ENCODE measurements at regions not wholly inside any gene's neighbourhood (a gene's known extent, or its start where the extent isn't known, plus 50 kb on each side); places are given as distances from the start of the nearest gene placed in this dataset.
"Not testable (repeated sequence)": the region's sequence is repeated elsewhere in the genome, so short reads cannot be mapped to it uniquely, and the experiment has no call there.

DNA sequence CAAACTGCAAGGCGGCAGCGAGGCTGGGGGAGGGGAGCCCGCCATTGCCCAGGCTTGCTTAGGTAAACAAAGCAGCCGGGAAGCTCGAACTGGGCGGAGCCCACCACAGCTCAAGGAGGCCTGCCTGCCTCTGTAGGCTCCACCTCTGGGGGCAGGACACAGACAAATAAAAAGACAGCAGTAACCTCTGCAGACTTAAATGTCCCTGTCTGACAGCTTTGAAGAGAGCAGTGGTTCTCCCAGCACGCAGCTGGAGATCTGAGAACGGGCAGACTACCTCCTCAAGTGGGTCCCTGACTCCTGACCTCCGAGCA is 375.1 kb upstream of the NPVF start:
- H3K4me3 ChIP-seq (ENCODE audit: low read length in 3 of 3); FAIRE-seq; H3K4me1 ChIP-seq (ENCODE audit: control insufficient read depth in 2 of 3, insufficient read depth in 2 of 3, low read depth in 1 of 3, low read length in 3 of 3); DNase-seq; H3K9me3 ChIP-seq (ENCODE audit: control insufficient read depth in 2 of 3, insufficient read depth in 1 of 3, low read length in 3 of 3); H3K27ac ChIP-seq (ENCODE audit: low read depth in 2 of 2, low read length in 2 of 2); H3K36me3 ChIP-seq (ENCODE audit: control insufficient read depth in 2 of 3, insufficient read depth in 3 of 3, low read length in 3 of 3); H3K9ac ChIP-seq (ENCODE audit: low read length in 3 of 3); H3K27me3 ChIP-seq (ENCODE audit: control insufficient read depth, insufficient read depth, low read length); intact Hi-C loops (cut with DNase I): not testable (repeated sequence)

GRCh38 chr7:25611196-25611595 is 382.9 kb upstream of the NPVF start:
- no peak for FAIRE-seq
- H3K4me3 ChIP-seq (ENCODE audit: low read length in 3 of 3), result no peak overlapping the region
- H3K36me3 ChIP-seq (ENCODE audit: control insufficient read depth in 2 of 3, insufficient read depth in 3 of 3, low read length in 3 of 3), result no peaks in the 10 kb centered on the region
- no peak overlapping the region for H3K9ac ChIP-seq (ENCODE audit: low read length in 3 of 3)
- DNase-seq, result no peak
- H3K27me3 ChIP-seq (ENCODE audit: control insufficient read depth, insufficient read depth, low read length), result no peaks in the 10 kb centered on the region
- no peak overlapping the region for H3K27ac ChIP-seq (ENCODE audit: low read depth in 2 of 2, low read length in 2 of 2)
- no peak for TF ChIP-seq CTCF (IDR thresholded peaks at IDR 0.05; ENCODE audit: borderline replicate concordance, extremely low read depth, insufficient read depth)
- intact Hi-C loops (cut with DNase I), result no loop called here
- H3K9me3 ChIP-seq (ENCODE audit: control insufficient read depth in 2 of 3, insufficient read depth in 1 of 3, low read length in 3 of 3), result peaks cover 0 to 13% (median 0%) of the 10 kb centered on the region in 3 donors
- H3K4me1 ChIP-seq (ENCODE audit: control insufficient read depth in 2 of 3, insufficient read depth in 2 of 3, low read depth in 1 of 3, low read length in 3 of 3), result no peaks in the 10 kb centered on the region

GRCh38 chr7:25613912-25614311 is 385.6 kb upstream of the NPVF start:
- H3K36me3 ChIP-seq (ENCODE audit: control insufficient read depth in 2 of 3, insufficient read depth in 3 of 3, low read length in 3 of 3), result no peaks in the 10 kb centered on the region
- DNase-seq, result no peak
- no peak for TF ChIP-seq CTCF (IDR thresholded peaks at IDR 0.05; ENCODE audit: borderline replicate concordance, extremely low read depth, insufficient read depth)
- H3K27me3 ChIP-seq (ENCODE audit: control insufficient read depth, insufficient read depth, low read length), result no peaks in the 10 kb centered on the region
- intact Hi-C loops (cut with DNase I), result no loop called here
- FAIRE-seq, result no peak
- H3K9me3 ChIP-seq (ENCODE audit: control insufficient read depth in 2 of 3, insufficient read depth in 1 of 3, low read length in 3 of 3), result peaks cover 0 to 13% (median 0%) of the 10 kb centered on the region in 3 donors
- no peak overlapping the region for H3K9ac ChIP-seq (ENCODE audit: low read length in 3 of 3)
- H3K4me3 ChIP-seq (ENCODE audit: low read length in 3 of 3), result no peak overlapping the region
- H3K4me1 ChIP-seq (ENCODE audit: control insufficient read depth in 2 of 3, insufficient read depth in 2 of 3, low read depth in 1 of 3, low read length in 3 of 3), result no peaks in the 10 kb centered on the region
- no peak overlapping the region for H3K27ac ChIP-seq (ENCODE audit: low read depth in 2 of 2, low read length in 2 of 2)

DNA sequence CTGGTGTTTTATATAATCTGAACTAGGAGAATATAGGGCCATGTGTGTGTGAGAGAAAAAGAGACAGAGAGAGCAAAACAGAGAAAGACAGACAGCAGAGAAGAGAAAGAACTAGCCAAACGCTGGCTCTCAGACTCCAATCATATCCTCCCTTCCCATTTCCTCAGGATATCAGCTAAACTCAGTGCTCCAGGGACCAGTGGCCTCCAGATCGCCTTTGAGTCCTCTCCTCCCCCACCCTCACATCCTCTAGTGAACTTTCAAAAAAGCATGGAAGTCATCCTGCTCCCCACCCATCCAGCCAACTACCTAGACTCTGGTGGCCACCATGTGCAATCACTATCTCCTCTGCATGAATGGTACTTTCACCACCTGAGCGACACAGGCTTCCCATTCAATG is 386.1 kb upstream of the NPVF start:
- Histone ChIP-seq H3K9ac (ENCODE audit: low read length in 3 of 3) (no peak overlapping the region), H3K4me3 (ENCODE audit: low read length in 3 of 3) (no peak overlapping the region), H3K27me3 (ENCODE audit: control insufficient read depth, insufficient read depth, low read length) (no peaks in the 10 kb centered on the region), H3K27ac (ENCODE audit: low read depth in 2 of 2, low read length in 2 of 2) (no peak overlapping the region), H3K4me1 (ENCODE audit: control insufficient read depth in 2 of 3, insufficient read depth in 2 of 3, low read depth in 1 of 3, low read length in 3 of 3) (no peaks in the 10 kb centered on the region), H3K9me3 (ENCODE audit: control insufficient read depth in 2 of 3, insufficient read depth in 1 of 3, low read length in 3 of 3) (peaks cover 0 to 13% (median 0%) of the 10 kb centered on the region in 3 donors), H3K36me3 (ENCODE audit: control insufficient read depth in 2 of 3, insufficient read depth in 3 of 3, low read length in 3 of 3) (no peaks in the 10 kb centered on the region)
- DNase-seq (no peak), FAIRE-seq (no peak)
- no peak for TF ChIP-seq CTCF (IDR thresholded peaks at IDR 0.05; ENCODE audit: borderline replicate concordance, extremely low read depth, insufficient read depth)
- intact Hi-C loops (cut with DNase I), result no loop called here

Measured in kidney (tissue), 13 donors.